ENCODE measurements at regions not wholly inside any gene's neighbourhood (a gene's known extent, or its start where the extent isn't known, plus 50 kb on each side); places are given as distances from the start of the nearest gene placed in this dataset.

DNA sequence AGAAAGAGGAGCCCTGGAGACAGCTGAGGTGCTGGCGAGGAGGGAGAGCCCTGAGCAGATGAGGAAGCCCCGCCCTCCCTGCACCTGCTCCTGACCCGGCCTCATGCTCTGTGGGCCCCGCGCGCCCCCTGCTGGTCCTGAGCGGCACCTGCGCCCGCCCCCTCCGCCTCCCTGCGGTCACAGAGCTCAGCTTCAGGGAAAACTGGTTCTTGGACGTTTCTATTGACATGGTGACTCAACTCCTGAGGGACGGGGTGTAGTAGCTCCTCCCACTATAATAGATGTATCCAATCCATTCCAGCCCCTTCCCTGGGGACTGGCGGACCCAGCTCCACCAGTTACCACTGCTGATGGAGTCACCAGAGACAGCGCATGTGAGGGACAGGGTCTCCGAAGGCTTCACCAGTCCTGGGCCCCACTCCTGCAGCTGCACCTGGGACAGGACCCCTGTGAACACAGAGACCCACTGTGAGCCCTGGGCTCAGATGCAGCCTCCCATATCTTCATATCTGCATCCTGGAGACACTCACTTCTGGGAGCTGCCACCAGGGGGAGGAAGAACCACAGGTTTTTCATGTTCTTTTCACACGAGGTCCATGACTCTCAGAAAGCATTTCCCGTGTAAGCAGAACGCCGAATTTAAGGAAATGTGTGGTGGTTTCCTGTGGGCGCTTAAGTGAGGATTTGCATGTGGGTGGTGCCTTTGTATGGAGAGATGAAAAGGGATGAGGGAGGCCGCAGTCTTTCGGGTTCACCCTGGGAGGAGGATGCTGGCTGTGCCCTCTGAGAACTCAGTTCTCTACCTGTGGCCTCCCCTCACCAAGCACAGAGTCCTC is 1346.4 kb downstream of the TMEM121 start:
- TF ChIP-seq, protein P1, sequence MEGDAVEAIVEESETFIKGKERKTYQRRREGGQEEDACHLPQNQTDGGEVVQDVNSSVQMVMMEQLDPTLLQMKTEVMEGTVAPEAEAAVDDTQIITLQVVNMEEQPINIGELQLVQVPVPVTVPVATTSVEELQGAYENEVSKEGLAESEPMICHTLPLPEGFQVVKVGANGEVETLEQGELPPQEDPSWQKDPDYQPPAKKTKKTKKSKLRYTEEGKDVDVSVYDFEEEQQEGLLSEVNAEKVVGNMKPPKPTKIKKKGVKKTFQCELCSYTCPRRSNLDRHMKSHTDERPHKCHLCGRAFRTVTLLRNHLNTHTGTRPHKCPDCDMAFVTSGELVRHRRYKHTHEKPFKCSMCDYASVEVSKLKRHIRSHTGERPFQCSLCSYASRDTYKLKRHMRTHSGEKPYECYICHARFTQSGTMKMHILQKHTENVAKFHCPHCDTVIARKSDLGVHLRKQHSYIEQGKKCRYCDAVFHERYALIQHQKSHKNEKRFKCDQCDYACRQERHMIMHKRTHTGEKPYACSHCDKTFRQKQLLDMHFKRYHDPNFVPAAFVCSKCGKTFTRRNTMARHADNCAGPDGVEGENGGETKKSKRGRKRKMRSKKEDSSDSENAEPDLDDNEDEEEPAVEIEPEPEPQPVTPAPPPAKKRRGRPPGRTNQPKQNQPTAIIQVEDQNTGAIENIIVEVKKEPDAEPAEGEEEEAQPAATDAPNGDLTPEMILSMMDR (conservative IDR thresholded peaks at IDR 0.05 in 1 of 2, IDR thresholded peaks at IDR 0.05 in 1 of 2; ENCODE audit: low read depth in 1 of 2, low read length in 2 of 2), result peak in 1 of 2 donors; percentile 10
- TF ChIP-seq EZH2 (IDR thresholded peaks at IDR 0.05; ENCODE audit: low read length, missing control alignments), result no peak
